ENCODE measurements at regions not wholly inside any gene's neighbourhood (a gene's known extent, or its start where the extent isn't known, plus 50 kb on each side); places are given as distances from the start of the nearest gene placed in this dataset.

DNA sequence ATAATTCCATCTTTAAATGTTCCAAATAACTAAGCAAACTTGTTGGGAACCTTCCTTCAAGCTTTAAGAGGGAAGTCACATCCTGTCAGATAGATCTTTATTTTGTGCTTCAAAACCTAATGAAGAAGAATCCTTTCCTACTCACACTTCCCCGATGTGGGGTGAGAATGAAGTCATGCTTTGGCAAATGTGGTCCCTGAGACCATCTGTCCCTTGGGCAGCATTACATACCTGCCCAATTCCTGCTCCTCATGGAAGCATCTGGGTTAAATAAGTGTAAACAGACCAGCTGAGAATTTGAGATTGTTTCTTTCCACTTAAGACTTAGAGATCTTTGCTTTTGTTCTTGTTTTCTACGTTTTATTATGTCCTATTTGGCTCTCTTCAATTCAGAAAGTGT, 606.0 kb upstream of the TMEM132C start:
- no peaks in the 10 kb centered on the region for H3K27me3 ChIP-seq (ENCODE audit: insufficient read depth, poor library complexity, severe bottlenecking)

DNA sequence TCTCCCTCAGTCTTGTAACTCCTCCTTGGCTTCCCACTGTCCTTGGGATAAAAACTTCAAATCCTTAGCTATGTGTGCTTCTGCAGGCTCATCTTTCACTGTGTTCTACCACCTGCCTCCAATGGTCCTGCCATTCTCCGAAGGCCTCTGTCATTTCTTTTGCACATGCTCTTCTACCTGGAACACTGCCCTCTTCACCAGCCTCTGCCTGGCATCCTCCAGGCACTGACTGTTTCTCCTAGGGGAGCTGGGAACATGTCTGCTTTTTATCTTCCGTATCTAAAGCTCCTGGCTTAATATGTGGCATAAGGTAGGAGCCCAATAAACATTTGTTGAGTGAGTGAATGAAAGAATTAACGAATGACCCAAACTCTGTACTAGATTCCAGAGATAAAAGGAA, 603.3 kb upstream of the TMEM132C start:
- Histone ChIP-seq H3K4me3 (replicated peaks; ENCODE audit: insufficient read depth, low read length) (no peak overlapping the region), H3K27me3 (ENCODE audit: insufficient read depth, poor library complexity, severe bottlenecking) (no peaks in the 10 kb centered on the region), H3K27ac (replicated peaks) (no peak overlapping the region)
- DNase-seq (ENCODE audit: low read depth in 1 of 2, low spot score in 1 of 2), result no peak
- TF ChIP-seq, protein P1, sequence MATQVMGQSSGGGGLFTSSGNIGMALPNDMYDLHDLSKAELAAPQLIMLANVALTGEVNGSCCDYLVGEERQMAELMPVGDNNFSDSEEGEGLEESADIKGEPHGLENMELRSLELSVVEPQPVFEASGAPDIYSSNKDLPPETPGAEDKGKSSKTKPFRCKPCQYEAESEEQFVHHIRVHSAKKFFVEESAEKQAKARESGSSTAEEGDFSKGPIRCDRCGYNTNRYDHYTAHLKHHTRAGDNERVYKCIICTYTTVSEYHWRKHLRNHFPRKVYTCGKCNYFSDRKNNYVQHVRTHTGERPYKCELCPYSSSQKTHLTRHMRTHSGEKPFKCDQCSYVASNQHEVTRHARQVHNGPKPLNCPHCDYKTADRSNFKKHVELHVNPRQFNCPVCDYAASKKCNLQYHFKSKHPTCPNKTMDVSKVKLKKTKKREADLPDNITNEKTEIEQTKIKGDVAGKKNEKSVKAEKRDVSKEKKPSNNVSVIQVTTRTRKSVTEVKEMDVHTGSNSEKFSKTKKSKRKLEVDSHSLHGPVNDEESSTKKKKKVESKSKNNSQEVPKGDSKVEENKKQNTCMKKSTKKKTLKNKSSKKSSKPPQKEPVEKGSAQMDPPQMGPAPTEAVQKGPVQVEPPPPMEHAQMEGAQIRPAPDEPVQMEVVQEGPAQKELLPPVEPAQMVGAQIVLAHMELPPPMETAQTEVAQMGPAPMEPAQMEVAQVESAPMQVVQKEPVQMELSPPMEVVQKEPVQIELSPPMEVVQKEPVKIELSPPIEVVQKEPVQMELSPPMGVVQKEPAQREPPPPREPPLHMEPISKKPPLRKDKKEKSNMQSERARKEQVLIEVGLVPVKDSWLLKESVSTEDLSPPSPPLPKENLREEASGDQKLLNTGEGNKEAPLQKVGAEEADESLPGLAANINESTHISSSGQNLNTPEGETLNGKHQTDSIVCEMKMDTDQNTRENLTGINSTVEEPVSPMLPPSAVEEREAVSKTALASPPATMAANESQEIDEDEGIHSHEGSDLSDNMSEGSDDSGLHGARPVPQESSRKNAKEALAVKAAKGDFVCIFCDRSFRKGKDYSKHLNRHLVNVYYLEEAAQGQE (IDR thresholded peaks at IDR 0.05; ENCODE audit: insufficient replicate concordance, low read depth), result no peak
- no peak for TF ChIP-seq SPI1 (IDR thresholded peaks at IDR 0.05; ENCODE audit: borderline replicate concordance, low read depth)
- TF ChIP-seq POLR2AphosphoS5 (IDR thresholded peaks at IDR 0.05; ENCODE audit: low read depth), result no peak
- no peak for TF ChIP-seq GABPA (IDR thresholded peaks at IDR 0.05; ENCODE audit: low read depth)
- TF ChIP-seq, protein P2, sequence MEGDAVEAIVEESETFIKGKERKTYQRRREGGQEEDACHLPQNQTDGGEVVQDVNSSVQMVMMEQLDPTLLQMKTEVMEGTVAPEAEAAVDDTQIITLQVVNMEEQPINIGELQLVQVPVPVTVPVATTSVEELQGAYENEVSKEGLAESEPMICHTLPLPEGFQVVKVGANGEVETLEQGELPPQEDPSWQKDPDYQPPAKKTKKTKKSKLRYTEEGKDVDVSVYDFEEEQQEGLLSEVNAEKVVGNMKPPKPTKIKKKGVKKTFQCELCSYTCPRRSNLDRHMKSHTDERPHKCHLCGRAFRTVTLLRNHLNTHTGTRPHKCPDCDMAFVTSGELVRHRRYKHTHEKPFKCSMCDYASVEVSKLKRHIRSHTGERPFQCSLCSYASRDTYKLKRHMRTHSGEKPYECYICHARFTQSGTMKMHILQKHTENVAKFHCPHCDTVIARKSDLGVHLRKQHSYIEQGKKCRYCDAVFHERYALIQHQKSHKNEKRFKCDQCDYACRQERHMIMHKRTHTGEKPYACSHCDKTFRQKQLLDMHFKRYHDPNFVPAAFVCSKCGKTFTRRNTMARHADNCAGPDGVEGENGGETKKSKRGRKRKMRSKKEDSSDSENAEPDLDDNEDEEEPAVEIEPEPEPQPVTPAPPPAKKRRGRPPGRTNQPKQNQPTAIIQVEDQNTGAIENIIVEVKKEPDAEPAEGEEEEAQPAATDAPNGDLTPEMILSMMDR (IDR thresholded peaks at IDR 0.05; ENCODE audit: insufficient read depth, low read length), result no peak

More for the DNA sequence above, 606.0 kb upstream of the TMEM132C start:
- DNase-seq (ENCODE audit: low read depth in 1 of 2, low spot score in 1 of 2), result no peak
- TF ChIP-seq, protein P2 (IDR thresholded peaks at IDR 0.05; ENCODE audit: insufficient read depth, low read length), result no peak
- TF ChIP-seq POLR2AphosphoS5 (IDR thresholded peaks at IDR 0.05; ENCODE audit: low read depth) (no peak), SPI1 (IDR thresholded peaks at IDR 0.05; ENCODE audit: borderline replicate concordance, low read depth) (no peak)
- TF ChIP-seq, protein P1 (IDR thresholded peaks at IDR 0.05; ENCODE audit: insufficient replicate concordance, low read depth), result no peak
- Histone ChIP-seq H3K27ac (replicated peaks) (no peak overlapping the region), H3K4me3 (replicated peaks; ENCODE audit: insufficient read depth, low read length) (no peak overlapping the region)

DNA sequence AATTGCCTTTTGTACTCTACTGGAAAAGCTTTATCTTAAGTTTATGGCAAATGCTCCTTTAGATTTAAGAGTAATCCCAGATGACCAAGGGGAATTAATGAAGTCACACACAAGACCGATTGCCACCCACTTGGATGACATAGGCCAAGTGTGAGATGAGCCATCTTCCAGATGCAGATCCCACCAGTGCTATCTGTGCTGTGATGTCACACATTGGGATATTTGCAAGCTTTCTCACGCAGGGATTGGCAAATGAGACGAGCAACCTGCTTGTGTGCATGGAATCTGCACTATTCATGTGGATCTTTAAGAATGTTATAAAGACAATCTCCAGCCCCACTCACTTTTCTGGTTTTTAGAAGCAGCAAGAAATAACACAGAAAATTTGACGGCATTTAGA, 602.1 kb upstream of the TMEM132C start:
- no peak overlapping the region for H3K4me3 ChIP-seq (replicated peaks; ENCODE audit: insufficient read depth, low read length)
- no peak overlapping the region for H3K27ac ChIP-seq (replicated peaks)
- H3K27me3 ChIP-seq (ENCODE audit: insufficient read depth, poor library complexity, severe bottlenecking), result no peaks in the 10 kb centered on the region
- no peak for DNase-seq (ENCODE audit: low read depth in 1 of 2, low spot score in 1 of 2)
- TF ChIP-seq POLR2AphosphoS5 (IDR thresholded peaks at IDR 0.05; ENCODE audit: low read depth), result no peak
- TF ChIP-seq, protein P1 (IDR thresholded peaks at IDR 0.05; ENCODE audit: insufficient replicate concordance, low read depth), result no peak
- TF ChIP-seq SPI1 (IDR thresholded peaks at IDR 0.05; ENCODE audit: borderline replicate concordance, low read depth), result no peak
- no peak for TF ChIP-seq GABPA (IDR thresholded peaks at IDR 0.05; ENCODE audit: low read depth)
- TF ChIP-seq, protein P2 (IDR thresholded peaks at IDR 0.05; ENCODE audit: insufficient read depth, low read length), result no peak

Data from HL-60 (cell line).